GM18858 (cell line): ENCODE measurements at regions not wholly inside any gene's neighbourhood (a gene's known extent, or its start where the extent isn't known, plus 50 kb on each side); places are given as distances from the start of the nearest gene placed in this dataset.
"Not testable (repeated sequence)": the region's sequence is repeated elsewhere in the genome, so short reads cannot be mapped to it uniquely, and the experiment has no call there.

Experiments used
- ATAC-seq: cut with Tn5 transposase; IDR thresholded peaks from one replicate; pipeline ENCODE4 v1.9.1; 2021; ENCODE audit not compliant: unreplicated experiment

GRCh38 chr6:56752009-56752408, 109.3 kb upstream of the DST start:
- no peak for ATAC-seq

GRCh38 chr6:56751604-56752003, 108.9 kb upstream of the DST start:
- ATAC-seq = no peak

DNA sequence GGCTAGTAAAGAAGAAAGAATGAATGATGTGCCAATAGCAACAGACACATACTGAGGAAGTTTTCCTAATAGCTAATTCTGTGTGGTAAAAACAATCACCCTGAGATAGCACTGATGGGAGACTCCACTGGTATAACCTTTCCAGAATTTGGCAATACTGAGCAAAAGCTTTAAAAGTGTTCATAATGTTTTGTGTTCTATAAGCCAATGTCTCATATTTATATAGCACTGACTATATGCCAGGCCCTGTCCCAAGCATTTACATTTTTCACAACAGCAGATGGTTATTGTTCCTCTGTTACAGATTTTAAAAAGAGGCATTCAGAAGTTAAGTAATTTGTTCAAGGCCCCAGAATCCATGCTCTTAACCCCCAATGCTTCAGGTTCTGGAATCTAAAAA, 108.0 kb upstream of the DST start:
- ATAC-seq = no peak

GRCh38 chr6:56749632-56750151, 107.0 kb upstream of the DST start:
- ATAC-seq = no peak

- no peak for ATAC-seq
Observed at GRCh38 chr6:56746767-56747504, 104.2 kb upstream of the DST start.

DNA sequence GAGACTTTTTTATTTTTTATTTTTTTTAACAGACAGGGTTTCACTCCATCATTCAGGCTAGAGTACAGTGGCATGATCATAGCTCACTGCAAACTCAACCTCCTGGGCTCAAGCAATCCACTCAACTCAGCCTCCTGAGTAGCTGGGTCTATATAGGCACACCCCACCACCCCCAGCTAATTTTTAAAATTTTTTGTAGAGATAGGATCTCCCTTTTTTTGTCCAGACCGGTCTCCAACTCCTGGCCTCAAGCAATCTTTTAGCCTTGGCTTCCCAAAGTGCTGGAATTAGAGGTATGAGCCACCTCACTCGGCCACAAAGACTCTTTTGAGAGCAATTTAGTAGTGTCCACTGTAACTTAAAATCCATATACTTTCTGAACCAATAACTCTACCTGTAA, 103.3 kb upstream of the DST start:
- no peak for ATAC-seq

GRCh38 chr6:56745081-56745480, 102.4 kb upstream of the DST start:
- ATAC-seq = no peak

- no peak for ATAC-seq
Observed at GRCh38 chr6:56744528-56744927, 101.8 kb upstream of the DST start.

DNA sequence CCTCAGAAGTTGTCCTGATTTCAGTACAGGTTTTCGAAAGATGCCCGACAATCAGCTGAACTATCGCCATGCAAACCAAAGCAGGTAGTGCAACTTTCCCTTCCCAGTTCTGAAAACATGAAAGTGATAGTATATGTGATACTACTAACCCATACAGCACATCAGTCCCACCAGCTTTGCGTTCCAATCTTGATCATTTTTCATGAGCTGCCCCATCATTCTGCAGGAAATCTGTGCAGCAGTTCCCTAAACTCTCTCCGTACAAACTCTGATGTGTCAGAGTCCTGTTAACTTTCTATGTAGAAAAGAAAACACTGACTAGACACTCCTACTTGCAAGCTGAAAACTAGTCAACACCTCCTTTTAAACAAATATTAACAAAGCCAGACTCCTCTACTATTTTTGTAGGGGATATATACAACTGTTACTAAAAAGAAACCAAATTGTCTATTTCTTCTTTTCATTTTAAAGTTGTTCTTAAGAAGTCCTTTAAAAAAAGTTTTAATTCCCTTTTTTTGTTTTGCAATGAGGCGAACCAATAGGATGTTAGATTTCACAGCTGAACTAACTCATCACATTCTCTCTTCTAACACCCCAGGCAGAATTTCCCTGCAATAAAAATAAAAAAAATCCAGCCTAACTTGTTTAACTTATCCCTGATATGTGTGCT, 99.6 kb upstream of the DST start:
- ATAC-seq = peak; percentile 56

DNA sequence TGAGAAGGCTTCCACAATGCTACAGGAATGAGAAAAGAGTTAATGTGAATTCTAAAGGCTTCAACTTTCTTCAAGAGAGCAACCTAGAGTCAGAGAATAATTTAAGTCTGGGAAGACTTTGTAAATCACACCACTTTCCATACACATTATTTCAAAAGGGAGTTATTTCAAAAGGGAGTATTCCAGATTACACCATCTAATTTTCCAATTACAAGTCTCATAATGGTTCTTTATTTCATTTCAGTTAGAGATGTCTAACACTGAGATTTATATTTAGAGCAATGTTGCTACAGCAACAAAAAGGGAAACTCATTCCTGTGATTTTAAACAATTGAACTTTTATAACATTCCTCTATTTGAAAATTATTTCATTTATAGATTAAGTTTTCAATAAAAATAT, 98.8 kb upstream of the DST start:
- no peak for ATAC-seq

GRCh38 chr6:56739836-56740815, 97.4 kb upstream of the DST start:
- no peak for ATAC-seq

- no peak for ATAC-seq
Observed at GRCh38 chr6:56736804-56737203, 94.1 kb upstream of the DST start.

DNA sequence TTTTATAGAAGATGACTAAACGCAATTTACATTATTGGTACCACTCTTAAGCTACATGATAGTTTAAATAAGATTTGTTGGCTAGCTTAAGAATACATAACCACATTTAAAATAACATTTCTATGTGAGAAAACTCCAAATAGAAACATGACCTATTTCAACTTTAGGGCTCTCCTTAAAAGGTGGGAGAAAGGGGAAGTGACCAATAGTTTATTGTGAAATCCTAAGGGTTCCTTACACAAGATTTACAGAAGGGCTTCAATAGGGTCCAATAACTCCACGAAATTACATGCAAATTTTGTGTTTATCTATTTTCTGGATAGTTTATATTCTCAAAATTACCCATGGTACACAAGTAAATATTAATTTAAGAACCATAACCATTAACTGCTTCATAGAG, 91.6 kb upstream of the DST start:
- no peak for ATAC-seq

DNA sequence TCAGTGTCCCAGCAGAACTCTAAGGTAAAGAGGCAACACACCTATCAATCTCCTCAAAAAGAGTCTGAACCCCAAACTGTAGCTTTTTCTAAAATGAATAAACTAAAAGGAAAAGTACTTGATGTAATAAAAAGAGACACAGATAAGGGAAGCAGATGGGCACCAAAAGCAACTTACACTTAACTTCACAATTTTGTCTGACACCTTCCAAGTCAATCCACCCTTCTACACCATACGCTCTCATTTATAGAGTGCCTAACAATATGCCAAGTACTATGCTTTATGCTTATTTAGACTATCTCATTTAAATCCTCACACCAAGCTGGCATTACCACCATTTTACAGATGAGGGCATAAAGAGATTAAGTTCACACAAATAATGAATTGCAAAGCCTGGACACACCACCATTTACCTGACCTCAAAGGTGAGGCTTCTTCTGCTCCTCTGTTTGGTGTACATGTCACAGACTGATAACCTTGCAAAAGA, 90.6 kb upstream of the DST start:
- no peak for ATAC-seq

DNA sequence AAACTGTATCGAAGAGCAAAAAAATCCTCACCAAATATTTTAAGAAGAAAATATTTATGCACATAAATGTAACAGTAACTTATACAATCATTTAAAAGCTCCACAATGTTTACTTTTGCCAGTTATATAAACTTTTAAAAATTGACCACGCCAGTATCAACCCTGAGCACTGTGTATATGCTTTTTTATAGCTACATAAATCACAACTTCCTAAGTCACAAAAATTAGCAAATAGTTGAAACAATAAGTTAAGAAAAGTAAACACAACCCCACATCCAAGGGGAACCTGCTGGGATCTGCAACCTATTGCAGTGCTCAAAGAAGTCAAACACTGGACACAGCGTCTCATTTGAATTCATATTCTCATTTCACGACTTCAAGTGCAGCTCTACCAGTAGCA, 89.8 kb upstream of the DST start:
- no peak for ATAC-seq

- no peak for ATAC-seq
Observed at GRCh38 chr6:56730663-56731529, 88.2 kb upstream of the DST start.

GRCh38 chr6:56729719-56730118, 87.0 kb upstream of the DST start:
- ATAC-seq = no peak

- not testable (repeated sequence) for ATAC-seq
Observed at GRCh38 chr6:56729166-56729565, 86.5 kb upstream of the DST start.

DNA sequence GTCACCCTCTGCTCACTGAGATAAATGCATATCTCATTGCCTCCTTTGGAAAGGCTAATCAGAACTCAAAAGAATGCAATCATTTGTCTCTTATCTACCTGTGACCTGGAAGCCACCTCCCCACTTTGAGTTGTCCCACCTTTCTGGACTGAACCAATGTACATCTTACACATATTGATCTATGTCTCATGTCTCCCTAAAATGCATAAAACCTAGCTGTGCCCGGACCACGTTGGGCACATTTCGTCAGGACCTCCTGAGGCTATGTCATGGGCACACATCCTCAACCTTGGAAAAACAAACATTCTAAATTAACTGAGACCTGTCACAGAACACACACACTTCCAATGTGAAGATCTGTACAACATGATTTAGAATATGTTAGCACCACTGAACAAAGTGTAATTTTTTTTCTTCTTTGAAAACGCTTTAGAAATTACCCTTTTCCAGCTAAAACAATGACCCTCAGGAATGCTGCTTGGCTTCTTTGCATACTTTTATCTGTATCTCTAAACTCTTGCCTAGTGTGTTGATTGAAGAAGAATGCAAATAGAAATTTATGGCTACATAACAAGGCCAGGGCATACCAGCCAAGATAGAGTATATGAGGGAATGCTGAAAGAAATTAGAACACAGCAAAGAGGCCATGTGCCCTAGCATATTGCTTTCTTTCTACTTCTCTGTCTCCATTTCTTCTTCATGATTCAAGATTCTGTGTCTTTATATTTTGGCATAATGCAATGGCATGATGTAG, 84.6 kb upstream of the DST start:
- no peak for ATAC-seq

DNA sequence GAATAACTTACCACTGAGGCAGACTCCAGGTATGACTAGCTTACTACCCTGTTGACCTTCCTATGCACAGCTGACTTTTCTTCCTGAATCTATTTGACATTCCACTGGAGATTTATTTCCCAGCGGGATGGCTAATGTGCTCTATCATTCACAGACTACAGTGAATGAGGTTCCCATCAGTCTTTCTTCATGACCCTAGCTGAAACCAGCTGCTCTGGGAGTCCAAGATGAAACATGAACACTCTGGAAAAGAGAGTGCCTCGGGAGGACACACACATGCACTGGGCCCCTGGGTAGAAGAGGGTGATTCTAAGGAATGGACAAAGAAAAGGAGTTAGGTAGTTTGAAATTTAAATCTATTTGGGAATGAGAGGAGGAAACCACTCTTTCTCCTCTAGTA, 82.6 kb upstream of the DST start:
- ATAC-seq = no peak
